MM.1S (cell line): ENCODE measurements at regions not wholly inside any gene's neighbourhood (a gene's known extent, or its start where the extent isn't known, plus 50 kb on each side); places are given as distances from the start of the nearest gene placed in this dataset.

Source experiments
- DNase-seq: peaks from one replicate; pipeline ENCODE4 v3.0.0-alpha.2; 2015
- H2AFZ ChIP-seq: fragments of 300-600 bp; sonication (generic); 2 replicates; pipeline ENCODE4 v1.6.0; 2016; ENCODE audit warnings: antibody characterized with exemption, low read length
- H3F3A ChIP-seq: fragments of 300-600 bp; sonication (generic); 2 replicates; pipeline ENCODE4 v1.6.1; 2016; ENCODE audit warnings: mild to moderate bottlenecking, antibody characterized with exemption, low read length, moderate library complexity, mixed read lengths; ENCODE audit not compliant: insufficient read depth
- H3K27ac ChIP-seq: fragments of 300-600 bp; sonication (generic); 2 replicates; pipeline ENCODE4 v1.5.1; 2016; ENCODE audit warnings: mild to moderate bottlenecking, low read length
- H3K27me3 ChIP-seq: fragments of 300-600 bp; sonication (generic); replicated peaks from 2 replicates; pipeline ENCODE4 v1.6.0; 2016; ENCODE audit warnings: low read length; ENCODE audit not compliant: insufficient read depth
- H3K36me3 ChIP-seq: fragments of 300-600 bp; sonication (generic); replicated peaks from 2 replicates; pipeline ENCODE4 v1.6.1; 2016; ENCODE audit warnings: mild to moderate bottlenecking, low read length, mixed read lengths; ENCODE audit not compliant: insufficient read depth
- H3K4me1 ChIP-seq: fragments of 300-600 bp; sonication (generic); 2 replicates; pipeline ENCODE4 v1.6.1; 2016; ENCODE audit warnings: low read length, mixed read lengths
- H3K4me2 ChIP-seq: fragments of 300-600 bp; sonication (generic); 2 replicates; pipeline ENCODE4 v1.6.0; 2016; ENCODE audit warnings: low read depth, low read length
- H3K4me3 ChIP-seq: fragments of 300-600 bp; sonication (generic); 2 replicates; pipeline ENCODE4 v1.5.1; 2016; ENCODE audit warnings: low read length, mixed read lengths
- H3K79me2 ChIP-seq: fragments of 300-600 bp; sonication (generic); 2 replicates; pipeline ENCODE4 v1.6.1; 2016; ENCODE audit warnings: mixed run types, low read length, mixed read lengths
- H3K9ac ChIP-seq: fragments of 300-600 bp; sonication (generic); 2 replicates; pipeline ENCODE4 v1.6.1; 2016; ENCODE audit warnings: low read length, mixed read lengths
- H3K9me2 ChIP-seq: fragments of 300-600 bp; sonication (generic); replicated peaks from 2 replicates; pipeline ENCODE4 v1.6.1; 2016; ENCODE audit warnings: mild to moderate bottlenecking, low read length, mixed read lengths; ENCODE audit not compliant: insufficient read depth
- H3K9me3 ChIP-seq: fragments of 300-600 bp; sonication (generic); replicated peaks from 2 replicates; pipeline ENCODE4 v1.6.1; 2016; ENCODE audit warnings: mild to moderate bottlenecking, low read length, mixed read lengths; ENCODE audit not compliant: insufficient read depth
- H4K20me1 ChIP-seq: fragments of 300-600 bp; sonication (generic); 2 replicates; pipeline ENCODE4 v1.6.1; 2016; ENCODE audit warnings: mild to moderate bottlenecking, low read length, moderate library complexity, mixed read lengths; ENCODE audit not compliant: insufficient read depth
- EZH2 ChIP-seq: fragments of 300-600 bp; sonication (generic); optimal IDR thresholded peaks from 2 replicates; pipeline ENCODE3; 2017; ENCODE audit warnings: low read depth, mild to moderate bottlenecking, antibody characterized with exemption, low read length, mixed read lengths
- EZH2phosphoT487 ChIP-seq: fragments of 300-600 bp; sonication (generic); IDR thresholded peaks from 2 replicates; pipeline ENCODE4 v1.6.1; 2018; ENCODE audit warnings: antibody characterized with exemption, low read length
- TF ChIP-seq, protein P1 (sequence below): fragments of 300-600 bp; sonication (generic); IDR thresholded peaks from 2 replicates; pipeline ENCODE4 v1.5.1; 2016; ENCODE audit warnings: antibody characterized with exemption, low read length, mixed read lengths

DNA sequence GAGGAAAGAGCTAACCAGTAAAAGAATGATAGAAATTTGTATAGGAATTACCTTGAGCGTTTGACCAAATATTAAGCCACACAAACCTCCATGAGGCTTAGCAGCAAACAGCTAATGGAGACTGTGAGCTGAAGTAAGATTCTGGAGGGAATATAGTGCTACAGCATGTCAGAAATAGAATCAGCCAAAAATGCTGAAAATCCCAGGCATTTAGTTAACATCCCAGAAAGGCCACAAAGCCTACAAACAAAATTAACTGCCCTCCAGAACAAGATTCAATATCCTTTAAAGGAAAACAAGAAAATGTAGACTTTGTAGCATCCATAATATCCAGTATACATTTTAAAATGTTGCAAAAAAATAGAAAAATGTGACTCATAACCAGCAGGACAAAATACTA is 257.8 kb upstream of the TUSC1 start:
- H2AFZ ChIP-seq: no peak overlapping the region
- H3K9me2 ChIP-seq: no peaks in the 10 kb centered on the region
- no peaks in the 10 kb centered on the region for H4K20me1 ChIP-seq
- H3K27me3 ChIP-seq: no peaks in the 10 kb centered on the region
- no peak overlapping the region for H3K4me2 ChIP-seq
- TF ChIP-seq, protein P1, sequence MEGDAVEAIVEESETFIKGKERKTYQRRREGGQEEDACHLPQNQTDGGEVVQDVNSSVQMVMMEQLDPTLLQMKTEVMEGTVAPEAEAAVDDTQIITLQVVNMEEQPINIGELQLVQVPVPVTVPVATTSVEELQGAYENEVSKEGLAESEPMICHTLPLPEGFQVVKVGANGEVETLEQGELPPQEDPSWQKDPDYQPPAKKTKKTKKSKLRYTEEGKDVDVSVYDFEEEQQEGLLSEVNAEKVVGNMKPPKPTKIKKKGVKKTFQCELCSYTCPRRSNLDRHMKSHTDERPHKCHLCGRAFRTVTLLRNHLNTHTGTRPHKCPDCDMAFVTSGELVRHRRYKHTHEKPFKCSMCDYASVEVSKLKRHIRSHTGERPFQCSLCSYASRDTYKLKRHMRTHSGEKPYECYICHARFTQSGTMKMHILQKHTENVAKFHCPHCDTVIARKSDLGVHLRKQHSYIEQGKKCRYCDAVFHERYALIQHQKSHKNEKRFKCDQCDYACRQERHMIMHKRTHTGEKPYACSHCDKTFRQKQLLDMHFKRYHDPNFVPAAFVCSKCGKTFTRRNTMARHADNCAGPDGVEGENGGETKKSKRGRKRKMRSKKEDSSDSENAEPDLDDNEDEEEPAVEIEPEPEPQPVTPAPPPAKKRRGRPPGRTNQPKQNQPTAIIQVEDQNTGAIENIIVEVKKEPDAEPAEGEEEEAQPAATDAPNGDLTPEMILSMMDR: no peak
- TF ChIP-seq EZH2phosphoT487 (no peak), EZH2 (no peak)
- H3K9ac ChIP-seq: no peak overlapping the region
- H3K36me3 ChIP-seq: no peaks in the 10 kb centered on the region
- no peaks in the 10 kb centered on the region for H3F3A ChIP-seq
- H3K27ac ChIP-seq: no peak overlapping the region
- H3K79me2 ChIP-seq: no peaks in the 10 kb centered on the region
- DNase-seq: no peak
- H3K9me3 ChIP-seq: no peaks in the 10 kb centered on the region
- no peaks in the 10 kb centered on the region for H3K4me1 ChIP-seq
- no peak overlapping the region for H3K4me3 ChIP-seq

DNA sequence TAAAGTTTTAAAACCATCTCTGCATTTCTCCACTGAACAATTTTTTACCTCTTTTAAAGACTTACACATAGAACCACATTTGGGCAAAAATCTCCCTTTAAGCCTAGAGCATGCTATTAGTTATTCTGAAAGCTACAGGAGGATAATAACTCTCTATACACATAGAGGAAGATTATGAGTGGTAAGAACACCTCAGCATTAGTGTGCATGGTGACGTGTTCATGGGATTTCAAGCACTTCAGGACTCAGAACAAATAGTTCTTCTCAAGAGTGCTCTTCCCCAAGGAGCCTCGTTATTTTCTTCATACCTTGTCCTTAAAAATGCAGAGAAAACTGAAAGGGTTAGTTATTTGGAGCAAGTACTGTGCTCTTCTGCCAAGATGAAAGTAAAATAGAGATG is 256.9 kb upstream of the TUSC1 start:
- Histone ChIP-seq H3K36me3 (no peaks in the 10 kb centered on the region), H3K9me3 (no peaks in the 10 kb centered on the region), H3K27ac (no peak overlapping the region), H3K79me2 (no peaks in the 10 kb centered on the region), H3K9me2 (no peaks in the 10 kb centered on the region), H2AFZ (no peak overlapping the region), H3K4me3 (no peak overlapping the region), H4K20me1 (no peaks in the 10 kb centered on the region), H3K27me3 (no peaks in the 10 kb centered on the region), H3K4me1 (no peaks in the 10 kb centered on the region), H3F3A (no peaks in the 10 kb centered on the region), H3K4me2 (no peak overlapping the region), H3K9ac (no peak overlapping the region)
- no peak for DNase-seq
- no peak for TF ChIP-seq EZH2phosphoT487
- TF ChIP-seq, protein P1: no peak
- TF ChIP-seq EZH2: no peak

DNA sequence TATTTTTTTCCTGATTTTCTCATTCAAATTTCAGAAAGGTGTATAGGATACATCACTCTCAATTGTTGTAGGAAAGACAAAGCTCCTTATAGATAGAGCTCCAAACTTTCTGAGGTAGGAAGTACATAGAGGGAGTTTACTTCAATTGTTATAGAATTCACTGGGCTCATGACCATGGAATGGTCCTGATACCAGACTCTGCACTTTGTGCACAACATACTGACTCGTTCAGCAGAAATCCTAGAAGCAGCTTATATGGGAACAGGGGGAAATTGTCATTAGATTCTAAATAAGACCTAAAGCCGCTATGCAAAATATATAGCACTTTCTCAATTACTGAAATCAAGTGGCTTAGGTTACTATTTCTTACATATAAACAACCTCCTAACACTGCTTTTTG is 240.5 kb upstream of the TUSC1 start:
- TF ChIP-seq, protein P1: no peak
- TF ChIP-seq EZH2 (no peak), EZH2phosphoT487 (no peak)
- Histone ChIP-seq H3K9me2 (no peaks in the 10 kb centered on the region), H3F3A (no peaks in the 10 kb centered on the region), H3K4me1 (no peaks in the 10 kb centered on the region), H4K20me1 (no peaks in the 10 kb centered on the region), H3K9ac (no peak overlapping the region), H3K27ac (no peak overlapping the region), H3K27me3 (no peaks in the 10 kb centered on the region), H3K9me3 (no peaks in the 10 kb centered on the region), H2AFZ (no peak overlapping the region), H3K4me2 (no peak overlapping the region), H3K4me3 (no peak overlapping the region), H3K36me3 (no peaks in the 10 kb centered on the region), H3K79me2 (no peaks in the 10 kb centered on the region)
- DNase-seq: no peak
